ENCODE measurements at regions not wholly inside any gene's neighbourhood (a gene's known extent, or its start where the extent isn't known, plus 50 kb on each side); places are given as distances from the start of the nearest gene placed in this dataset.

DNA sequence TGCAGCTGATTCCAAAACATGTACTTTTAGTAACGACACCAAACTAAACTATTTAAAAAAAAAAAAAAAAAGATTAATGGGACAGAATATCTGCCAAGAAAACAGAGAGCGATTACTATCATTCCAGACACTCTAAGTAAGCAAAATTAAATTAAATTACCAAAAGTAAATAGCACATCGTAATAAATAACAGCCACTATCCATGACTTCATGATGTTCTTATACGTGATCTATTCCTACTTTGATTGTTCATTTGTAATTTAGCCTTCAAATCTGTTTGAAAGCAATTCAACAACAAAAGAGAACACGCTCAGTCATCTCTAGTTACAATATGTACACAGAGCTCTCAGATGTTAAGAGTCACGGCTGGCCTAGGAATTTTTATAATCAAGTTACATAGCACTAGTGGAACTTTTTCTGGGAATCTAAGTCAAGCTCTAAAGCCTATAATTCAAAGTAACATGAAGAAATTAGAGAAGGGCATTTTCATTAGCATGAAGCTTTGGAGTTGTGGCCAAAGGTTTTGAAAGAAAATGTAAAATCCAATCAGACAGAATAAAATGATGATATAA is 241.7 kb upstream of the NEBL start:
- no peak for ATAC-seq
- no peak for DNase-seq

DNA sequence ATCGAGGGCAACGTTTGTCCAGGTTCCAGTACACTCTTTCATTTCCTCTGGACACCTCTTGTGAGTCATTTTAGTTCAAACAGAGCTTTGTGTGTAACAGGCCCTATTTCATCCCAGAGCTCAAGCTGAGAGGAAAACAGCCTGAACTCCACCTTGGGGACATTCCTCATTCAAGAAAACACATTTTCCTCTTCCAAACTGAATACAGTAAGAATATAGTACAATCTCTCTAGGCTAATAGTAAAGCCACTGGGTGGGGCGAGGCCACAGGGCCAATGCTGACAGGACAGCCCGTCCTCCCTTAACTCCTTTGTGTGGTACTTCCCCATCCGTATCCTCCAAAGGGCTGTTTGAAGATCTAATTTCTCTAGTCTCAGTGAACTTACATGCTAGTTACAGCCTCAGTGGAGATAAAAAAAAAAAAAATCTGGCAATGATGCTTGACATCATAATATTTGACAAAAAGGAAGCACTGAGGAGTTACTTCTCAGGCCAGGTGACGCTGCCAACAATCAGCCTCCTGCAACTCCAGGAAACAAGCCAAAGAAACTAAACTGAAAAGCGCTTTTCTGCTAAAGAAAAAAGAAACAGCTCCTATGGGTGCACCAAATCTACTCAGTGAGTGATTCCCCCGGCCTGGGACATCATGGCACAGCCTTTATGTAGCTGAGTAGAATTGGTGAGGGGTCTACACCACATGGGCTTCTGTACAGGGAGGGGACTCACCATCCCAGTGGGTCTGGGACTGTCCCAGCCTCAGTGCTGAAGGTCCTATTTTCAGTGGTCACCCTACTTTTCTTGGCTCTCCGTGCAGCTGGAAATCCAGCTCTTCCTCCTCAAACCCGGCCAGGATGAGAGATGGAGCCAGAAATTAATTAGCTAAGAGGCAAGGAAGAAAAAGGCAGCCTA is 238.2 kb upstream of the NEBL start:
- H3K9me3 ChIP-seq = no peaks in the 10 kb centered on the region
- peaks cover 4% of the 10 kb centered on the region for H3K27me3 ChIP-seq (ENCODE audit: low read depth)
- ATAC-seq (peak; percentile 75 to 91), DNase-seq (no peak)
- intact Hi-C loops (cut with DNase I) = no loop called here
- H3K36me3 ChIP-seq = no peaks in the 10 kb centered on the region
- H3K4me3 ChIP-seq = no peak overlapping the region
- H3K27ac ChIP-seq = no peak overlapping the region
- TF ChIP-seq, protein P1, sequence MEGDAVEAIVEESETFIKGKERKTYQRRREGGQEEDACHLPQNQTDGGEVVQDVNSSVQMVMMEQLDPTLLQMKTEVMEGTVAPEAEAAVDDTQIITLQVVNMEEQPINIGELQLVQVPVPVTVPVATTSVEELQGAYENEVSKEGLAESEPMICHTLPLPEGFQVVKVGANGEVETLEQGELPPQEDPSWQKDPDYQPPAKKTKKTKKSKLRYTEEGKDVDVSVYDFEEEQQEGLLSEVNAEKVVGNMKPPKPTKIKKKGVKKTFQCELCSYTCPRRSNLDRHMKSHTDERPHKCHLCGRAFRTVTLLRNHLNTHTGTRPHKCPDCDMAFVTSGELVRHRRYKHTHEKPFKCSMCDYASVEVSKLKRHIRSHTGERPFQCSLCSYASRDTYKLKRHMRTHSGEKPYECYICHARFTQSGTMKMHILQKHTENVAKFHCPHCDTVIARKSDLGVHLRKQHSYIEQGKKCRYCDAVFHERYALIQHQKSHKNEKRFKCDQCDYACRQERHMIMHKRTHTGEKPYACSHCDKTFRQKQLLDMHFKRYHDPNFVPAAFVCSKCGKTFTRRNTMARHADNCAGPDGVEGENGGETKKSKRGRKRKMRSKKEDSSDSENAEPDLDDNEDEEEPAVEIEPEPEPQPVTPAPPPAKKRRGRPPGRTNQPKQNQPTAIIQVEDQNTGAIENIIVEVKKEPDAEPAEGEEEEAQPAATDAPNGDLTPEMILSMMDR (IDR thresholded peaks at IDR 0.05) = no peak
- H3K4me1 ChIP-seq = no peaks in the 10 kb centered on the region

More for the DNA sequence above, 241.7 kb upstream of the NEBL start:
- H3K4me1 ChIP-seq = no peaks in the 10 kb centered on the region
- H3K36me3 ChIP-seq = no peaks in the 10 kb centered on the region
- no peak overlapping the region for H3K27ac ChIP-seq
- H3K9me3 ChIP-seq = no peaks in the 10 kb centered on the region
- intact Hi-C loops (cut with DNase I) = no loop called here
- peaks cover 4% of the 10 kb centered on the region for H3K27me3 ChIP-seq (ENCODE audit: low read depth)
- TF ChIP-seq, protein P1 (IDR thresholded peaks at IDR 0.05) = no peak
- no peak overlapping the region for H3K4me3 ChIP-seq

DNA sequence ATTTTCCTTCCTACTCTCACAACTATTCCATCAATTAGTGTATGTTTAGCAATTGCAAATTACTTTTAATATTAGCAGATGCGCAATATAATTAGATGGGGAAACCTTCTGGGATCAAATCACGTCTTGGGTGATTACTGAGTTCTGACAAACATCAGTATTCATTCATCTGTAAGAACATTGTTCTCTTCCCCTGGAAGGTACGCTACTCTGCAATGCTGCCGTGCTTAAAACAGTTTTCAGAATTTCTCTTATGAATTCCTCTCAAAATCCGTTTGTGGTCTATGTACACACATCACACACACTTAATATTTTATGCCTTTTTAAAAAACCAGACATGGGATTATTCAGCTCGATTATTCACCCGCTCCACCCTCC is 237.5 kb upstream of the NEBL start:
- peaks cover 4% of the 10 kb centered on the region for H3K27me3 ChIP-seq (ENCODE audit: low read depth)
- H3K9me3 ChIP-seq = no peaks in the 10 kb centered on the region
- H3K36me3 ChIP-seq = no peaks in the 10 kb centered on the region
- TF ChIP-seq, protein P1 (IDR thresholded peaks at IDR 0.05) = no peak
- H3K4me3 ChIP-seq = no peak overlapping the region
- no peaks in the 10 kb centered on the region for H3K4me1 ChIP-seq
- peak in 1 of 2 donors; percentile 5 for ATAC-seq
- intact Hi-C loops (cut with DNase I) = no loop called here
- DNase-seq = no peak
- H3K27ac ChIP-seq = no peak overlapping the region

DNA sequence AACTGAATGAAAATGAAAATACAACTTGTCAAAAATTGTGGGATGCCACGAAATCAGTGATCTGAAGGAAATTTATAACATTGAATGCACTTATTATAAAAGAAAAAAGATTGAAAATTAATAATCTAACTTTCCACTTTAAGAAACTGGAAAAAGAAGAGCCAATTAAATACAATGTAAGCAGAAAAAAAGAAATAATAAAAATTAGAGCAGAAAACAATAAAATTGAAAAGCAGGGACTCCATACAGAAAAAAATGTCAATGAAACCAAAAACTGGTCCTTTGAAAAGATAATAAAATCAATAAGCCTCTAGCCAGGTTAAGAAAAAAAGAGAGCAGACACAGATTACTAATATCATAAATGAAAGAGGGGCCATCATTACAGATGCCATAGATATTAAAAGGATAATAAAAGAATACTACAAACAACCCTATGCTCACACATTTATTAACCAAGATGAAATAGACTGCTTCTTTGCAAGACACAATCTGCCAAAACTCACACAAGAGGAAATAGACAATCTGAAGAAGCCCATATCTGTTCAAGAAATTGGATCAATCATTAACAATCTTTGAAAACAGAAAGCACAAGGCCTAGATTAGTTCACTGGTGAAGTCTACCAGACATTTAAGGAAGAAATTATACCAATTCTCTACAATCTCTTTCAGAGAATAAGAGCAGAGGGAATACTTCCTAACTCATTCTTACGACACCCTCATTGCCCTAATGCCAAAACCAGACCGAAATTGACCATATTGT is 233.8 kb upstream of the NEBL start:
- H3K27me3 ChIP-seq (ENCODE audit: low read depth) = no peaks in the 10 kb centered on the region
- H3K9me3 ChIP-seq = no peaks in the 10 kb centered on the region
- TF ChIP-seq, protein P1 (IDR thresholded peaks at IDR 0.05) = no peak
- no peaks in the 10 kb centered on the region for H3K4me1 ChIP-seq
- intact Hi-C loops (cut with DNase I) = no loop called here
- H3K4me3 ChIP-seq = no peak overlapping the region
- no peak for ATAC-seq
- no peak for DNase-seq
- H3K27ac ChIP-seq = no peak overlapping the region
- no peaks in the 10 kb centered on the region for H3K36me3 ChIP-seq

DNA sequence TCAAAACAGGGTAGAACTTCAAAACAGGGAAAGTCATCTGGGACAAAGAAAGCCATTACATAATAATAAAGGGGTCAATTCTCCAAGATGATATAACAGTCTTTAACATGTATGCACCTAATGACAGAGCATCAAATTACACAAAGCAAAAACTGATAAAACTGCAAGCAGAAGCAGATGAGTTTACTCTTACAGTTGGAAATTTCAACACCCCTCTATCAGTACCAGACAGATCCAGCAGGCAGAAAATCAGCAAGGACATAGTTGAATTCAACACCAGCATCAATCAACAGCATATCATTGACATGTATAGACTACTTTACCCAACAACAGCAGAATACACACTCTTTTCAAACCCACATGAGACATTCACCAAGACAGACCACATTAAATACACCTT is 233.0 kb upstream of the NEBL start:
- Histone ChIP-seq H3K36me3 (no peaks in the 10 kb centered on the region), H3K4me1 (no peaks in the 10 kb centered on the region), H3K27me3 (ENCODE audit: low read depth) (no peaks in the 10 kb centered on the region), H3K27ac (no peak overlapping the region), H3K4me3 (no peak overlapping the region), H3K9me3 (no peaks in the 10 kb centered on the region)
- ATAC-seq (no peak), DNase-seq (no peak)
- intact Hi-C loops (cut with DNase I) = no loop called here
- TF ChIP-seq, protein P1 (IDR thresholded peaks at IDR 0.05) = no peak

Data from lower lobe of right lung (tissue), 2 donors.